Ovary (tissue), 7 donors: ENCODE measurements at regions not wholly inside any gene's neighbourhood (a gene's known extent, or its start where the extent isn't known, plus 50 kb on each side); places are given as distances from the start of the nearest gene placed in this dataset.

Experiments
- DNase-seq, 5 donors: peaks; one replicate each; pipeline ENCODE4 v3.0.0-alpha.2; 2019 to 2020
- H3K27ac ChIP-seq, 2 donors: fragments of 200-600 bp; one replicate each; pipeline versions ENCODE4 v1.5.1 to v1.8.0; 2019 to 2022
- H3K27me3 ChIP-seq: fragments of 200-600 bp; one replicate; pipeline ENCODE4 v1.8.0; 2022
- H3K36me3 ChIP-seq: fragments of 200-600 bp; sonication (generic); one replicate; pipeline ENCODE4 v1.5.1; 2019
- H3K4me1 ChIP-seq: one replicate; pipeline ENCODE4 v1.8.1; 2013; ENCODE audit warnings: mild to moderate bottlenecking, moderate library complexity; ENCODE audit not compliant: insufficient read depth
- H3K4me3 ChIP-seq: fragments of 200-600 bp; sonication (generic); one replicate; pipeline ENCODE4 v1.5.1; 2017
- H3K9me3 ChIP-seq, 2 donors: fragments of 200-600 bp in 1 of 2; sonication (generic) in 1 of 2; one replicate each; pipeline versions ENCODE4 v1.5.1 to v1.8.1; 2013 to 2019; ENCODE audit warnings: mild to moderate bottlenecking in 1 of 2, moderate library complexity in 1 of 2
- EP300 ChIP-seq: sonication (generic); formaldehyde crosslinking; IDR thresholded peaks from one replicate; pipeline ENCODE4 v1.6.1; 2017; ENCODE audit warnings: antibody characterized with exemption
- POLR2A ChIP-seq: fragments of 450-650 bp; IDR thresholded peaks from one replicate; pipeline ENCODE4 v1.6.1; 2017; ENCODE audit warnings: antibody characterized with exemption, mild to moderate bottlenecking, moderate library complexity
- WGBS, 3 donors: extraction: QIAGEN DNeasy Blood & Tissue Kit in 1 of 3; methylation state at CpG; one replicate each; pipeline versions ENCODE4 v1.1.5 to v1.1.7; 2013 to 2017; 5-methylcytosine and 5-hydroxymethylcytosine counted together
- intact Hi-C, 4 donors: fragments of 100-400 bp; cut with DNase I; formaldehyde crosslinking; loops; one replicate each; pipeline versions ENCODE4 v1.11.0 to v1.15.1; 2022 to 2023
- TF ChIP-seq, protein P1 (sequence below), 3 donors: fragments of 450-650 bp in 2 of 3; fragments of 200-600 bp in 1 of 3; IDR thresholded peaks; one replicate each; pipeline versions ENCODE4 v1.5.1 to v1.8.0; 2016 to 2022; ENCODE audit warnings: antibody characterized with exemption in 3 of 3, mild to moderate bottlenecking in 1 of 3
- donor health status: DM: no; HTN: no; CAD: no; lungs with moderate emphysema.
- donor health status: DM: no; HTN: no; CAD: no.
- donor health status: Bipolar disorder and iron deficiency.
- donor health status: DM: no; HTN: no; CAD: no.
- donor health status: DM: yes; HTN: yes; CAD: no.

GRCh38 chr3:24033818-24034217, 88.7 kb downstream of the NR1D2 start:
- intact Hi-C loops, result no loop called here
- Histone ChIP-seq H3K27me3 (no peaks in the 10 kb centered on the region), H3K27ac (no peak overlapping the region), H3K36me3 (no peaks in the 10 kb centered on the region), H3K4me1 (no peaks in the 10 kb centered on the region), H3K4me3 (no peak overlapping the region), H3K9me3 (no peaks in the 10 kb centered on the region)
- TF ChIP-seq EP300, result no peak
- TF ChIP-seq, protein P1, sequence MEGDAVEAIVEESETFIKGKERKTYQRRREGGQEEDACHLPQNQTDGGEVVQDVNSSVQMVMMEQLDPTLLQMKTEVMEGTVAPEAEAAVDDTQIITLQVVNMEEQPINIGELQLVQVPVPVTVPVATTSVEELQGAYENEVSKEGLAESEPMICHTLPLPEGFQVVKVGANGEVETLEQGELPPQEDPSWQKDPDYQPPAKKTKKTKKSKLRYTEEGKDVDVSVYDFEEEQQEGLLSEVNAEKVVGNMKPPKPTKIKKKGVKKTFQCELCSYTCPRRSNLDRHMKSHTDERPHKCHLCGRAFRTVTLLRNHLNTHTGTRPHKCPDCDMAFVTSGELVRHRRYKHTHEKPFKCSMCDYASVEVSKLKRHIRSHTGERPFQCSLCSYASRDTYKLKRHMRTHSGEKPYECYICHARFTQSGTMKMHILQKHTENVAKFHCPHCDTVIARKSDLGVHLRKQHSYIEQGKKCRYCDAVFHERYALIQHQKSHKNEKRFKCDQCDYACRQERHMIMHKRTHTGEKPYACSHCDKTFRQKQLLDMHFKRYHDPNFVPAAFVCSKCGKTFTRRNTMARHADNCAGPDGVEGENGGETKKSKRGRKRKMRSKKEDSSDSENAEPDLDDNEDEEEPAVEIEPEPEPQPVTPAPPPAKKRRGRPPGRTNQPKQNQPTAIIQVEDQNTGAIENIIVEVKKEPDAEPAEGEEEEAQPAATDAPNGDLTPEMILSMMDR (IDR thresholded peaks at IDR 0.05), result no peak
- TF ChIP-seq POLR2A, result no peak
- 82 to 89% (median 87%) methylated on average over 2 of the region's 2 CpGs for WGBS, 3 donors
- no peak for DNase-seq

DNA sequence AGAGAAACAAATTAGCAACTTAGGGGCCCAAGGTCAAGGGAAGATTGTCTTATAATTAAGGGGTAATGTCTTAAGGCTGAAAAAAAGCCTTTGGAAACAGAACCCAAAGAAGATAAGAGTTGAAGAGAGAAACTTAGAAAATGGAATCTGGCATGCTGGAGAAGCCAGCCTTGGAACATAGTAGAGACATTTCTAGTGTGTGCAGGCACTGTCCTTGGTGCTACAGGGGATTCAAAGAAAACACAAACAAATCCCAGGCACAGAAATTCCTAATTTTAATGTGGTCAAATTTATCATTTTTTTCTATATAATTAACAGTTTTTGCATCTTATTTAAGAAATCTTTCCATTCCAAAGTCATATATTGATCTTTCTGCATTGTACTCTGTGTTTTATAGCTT, 89.4 kb downstream of the NR1D2 start:
- H3K36me3 ChIP-seq, result no peaks in the 10 kb centered on the region
- H3K4me1 ChIP-seq, result no peaks in the 10 kb centered on the region
- DNase-seq, result no peak
- H3K27me3 ChIP-seq, result no peaks in the 10 kb centered on the region
- no peak for TF ChIP-seq EP300
- TF ChIP-seq, protein P1 (IDR thresholded peaks at IDR 0.05), result no peak
- TF ChIP-seq POLR2A, result no peak
- intact Hi-C loops, result no loop called here
- H3K27ac ChIP-seq, result no peak overlapping the region
- H3K9me3 ChIP-seq, result no peaks in the 10 kb centered on the region
- no peak overlapping the region for H3K4me3 ChIP-seq

- no peaks in the 10 kb centered on the region for H3K27me3 ChIP-seq
- no peaks in the 10 kb centered on the region for H3K36me3 ChIP-seq
- TF ChIP-seq, protein P1 (IDR thresholded peaks at IDR 0.05), result no peak
- no peak for TF ChIP-seq POLR2A
- TF ChIP-seq EP300, result no peak
- 91 to 96% (median 93%) methylated on average over 2 of the region's 2 CpGs for WGBS, 3 donors
- DNase-seq, result no peak
- intact Hi-C loops, result no loop called here
- H3K9me3 ChIP-seq, result no peaks in the 10 kb centered on the region
- no peak overlapping the region for H3K4me3 ChIP-seq
- H3K4me1 ChIP-seq, result peaks cover 2% of the 10 kb centered on the region
- H3K27ac ChIP-seq, result no peak overlapping the region
Measured at GRCh38 chr3:24037971-24038370, 92.9 kb downstream of the NR1D2 start.

DNA sequence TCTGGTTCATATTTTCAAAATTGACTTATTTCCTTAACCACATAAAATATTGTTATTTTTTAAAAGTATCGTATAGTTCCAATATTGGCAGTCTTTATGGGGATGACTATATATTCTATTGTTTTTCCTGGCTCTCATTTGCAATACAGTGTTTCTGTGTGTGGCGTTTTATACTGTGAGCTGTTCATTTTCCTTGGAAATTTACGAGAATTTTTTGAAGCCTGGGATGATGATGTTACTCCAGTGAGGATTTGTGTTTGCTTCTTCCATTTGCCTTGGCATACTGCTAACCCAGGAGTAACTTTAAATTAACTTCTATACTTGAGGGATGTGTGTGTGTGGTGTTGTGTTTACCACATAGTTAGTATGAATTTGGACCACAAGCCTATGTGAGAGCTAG, 95.2 kb downstream of the NR1D2 start:
- Histone ChIP-seq H3K4me3 (no peak overlapping the region), H3K27me3 (no peaks in the 10 kb centered on the region), H3K9me3 (no peaks in the 10 kb centered on the region), H3K4me1 (peaks cover 6% of the 10 kb centered on the region), H3K27ac (no peak overlapping the region), H3K36me3 (no peaks in the 10 kb centered on the region)
- no peak for DNase-seq
- intact Hi-C loops, result no loop called here
- WGBS, 3 donors, result 85 to 91% (median 88%) methylated on average over 3 of the region's 3 CpGs
- no peak for TF ChIP-seq EP300
- TF ChIP-seq, protein P1 (IDR thresholded peaks at IDR 0.05), result no peak
